Neural cell (in vitro differentiated cells): ENCODE measurements at regions not wholly inside any gene's neighbourhood (a gene's known extent, or its start where the extent isn't known, plus 50 kb on each side); places are given as distances from the start of the nearest gene placed in this dataset.

Experiments
- CTCF ChIP-seq: fragments of 450-650 bp; IDR thresholded peaks from 2 replicates; pipeline ENCODE4 v1.5.1; 2014; ENCODE audit warnings: antibody characterized with exemption, mild to moderate bottlenecking, moderate library complexity; ENCODE audit not compliant: poor library complexity, severe bottlenecking
- EZH2 ChIP-seq: fragments of 200-600, 300-800 bp; shearing (Covaris generic), sonication (generic); IDR thresholded peaks from 2 replicates; pipeline ENCODE4 v1.6.1; 2014; ENCODE audit warnings: antibody characterized with exemption, low read length, borderline replicate concordance, mild to moderate bottlenecking; ENCODE audit not compliant: insufficient read depth, poor library complexity, severe bottlenecking
- MXI1 ChIP-seq: fragments of 450-650 bp; conservative IDR thresholded peaks from 2 replicates; pipeline ENCODE4 v1.6.1; 2014; ENCODE audit warnings: antibody characterized with exemption, mild to moderate bottlenecking; ENCODE audit not compliant: poor library complexity, severe bottlenecking
- POLR2AphosphoS5 ChIP-seq: IDR thresholded peaks from 2 replicates; pipeline ENCODE4 v1.6.1; 2012
- RAD21 ChIP-seq: fragments of 450-650 bp; conservative IDR thresholded peaks from 2 replicates; pipeline ENCODE4 v1.6.1; 2014; ENCODE audit warnings: antibody characterized with exemption, mild to moderate bottlenecking, moderate library complexity
- REST ChIP-seq: IDR thresholded peaks from 2 replicates; pipeline ENCODE4 v1.6.1; 2012; ENCODE audit warnings: borderline replicate concordance
- SMC3 ChIP-seq: fragments of 450-650 bp; conservative IDR thresholded peaks from 2 replicates; pipeline ENCODE4 v1.6.1; 2014; ENCODE audit warnings: antibody characterized with exemption, mild to moderate bottlenecking, moderate library complexity; ENCODE audit not compliant: poor library complexity
- TAF1 ChIP-seq: IDR thresholded peaks from 2 replicates; pipeline ENCODE4 v1.6.1; 2012; ENCODE audit warnings: low read depth

- TF ChIP-seq CTCF (no peak), EZH2 (no peak), SMC3 (no peak), TAF1 (no peak), MXI1 (no peak), RAD21 (no peak), POLR2AphosphoS5 (no peak), REST (no peak)
These were observed 88.5 kb downstream of the LINGO1 start for GRCh38 chr15:77544162-77544561.
